GM18502 (cell line): ENCODE measurements at regions not wholly inside any gene's neighbourhood (a gene's known extent, or its start where the extent isn't known, plus 50 kb on each side); places are given as distances from the start of the nearest gene placed in this dataset.
"Not testable (repeated sequence)": the region's sequence is repeated elsewhere in the genome, so short reads cannot be mapped to it uniquely, and the experiment has no call there.

ENCODE experiments used
- ATAC-seq: cut with Tn5 transposase; IDR thresholded peaks from one replicate; pipeline ENCODE4 v1.9.1; 2021; ENCODE audit warnings: mild to moderate bottlenecking; ENCODE audit not compliant: unreplicated experiment, poor library complexity

DNA sequence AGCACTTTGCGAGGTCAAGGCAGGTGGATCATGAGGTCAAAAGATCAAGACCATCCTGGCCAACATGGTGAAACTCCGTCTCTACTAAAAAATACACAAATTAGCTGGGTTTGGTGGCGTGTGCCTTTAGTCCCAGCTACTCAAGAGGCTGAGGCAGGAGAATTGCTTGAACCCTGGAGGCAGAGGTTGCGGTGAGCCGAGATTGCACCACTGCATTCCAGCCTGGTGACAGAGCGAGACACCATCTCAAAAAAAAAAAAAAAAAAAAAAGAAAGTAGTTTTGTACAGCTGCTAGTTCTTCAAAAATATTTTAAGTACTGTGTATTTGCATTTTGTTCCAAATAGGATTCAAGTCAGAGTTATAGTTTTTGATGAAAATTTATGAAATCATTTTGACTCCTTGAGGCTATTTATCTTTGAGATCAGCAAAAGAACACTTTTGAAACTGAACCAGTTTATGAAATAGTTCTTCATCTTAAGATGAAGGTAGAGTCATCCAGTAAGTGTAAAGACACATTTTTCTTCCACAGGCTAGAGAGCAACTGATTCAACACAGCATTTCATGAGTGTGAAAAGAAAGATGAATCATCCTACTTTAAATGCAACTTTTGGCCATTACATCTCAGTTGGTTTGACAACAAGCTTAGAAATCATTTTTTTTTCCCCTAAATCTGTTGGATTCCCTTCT lies 416.5 kb upstream of the KCNMB2 start:
- ATAC-seq, result not testable (repeated sequence)

DNA sequence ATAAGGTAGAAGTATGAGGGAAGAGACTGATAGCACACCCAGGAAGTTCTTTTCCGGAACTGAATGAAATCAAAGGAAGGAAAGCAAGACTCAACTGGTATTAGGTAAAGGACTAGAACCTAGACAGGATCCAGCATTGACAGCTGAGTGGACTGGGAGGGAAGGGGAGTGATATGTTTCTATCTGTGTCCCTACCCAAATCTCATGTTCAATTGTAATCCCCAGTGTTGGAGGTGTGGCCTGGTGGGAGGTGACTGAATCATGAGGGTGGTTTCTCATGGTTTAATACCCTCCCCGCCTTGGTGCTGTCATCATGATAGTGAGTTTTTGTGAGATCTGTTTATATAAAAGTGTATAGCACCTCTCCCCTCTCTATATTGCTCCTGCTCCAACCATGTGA lies 415.9 kb upstream of the KCNMB2 start:
- no peak for ATAC-seq

DNA sequence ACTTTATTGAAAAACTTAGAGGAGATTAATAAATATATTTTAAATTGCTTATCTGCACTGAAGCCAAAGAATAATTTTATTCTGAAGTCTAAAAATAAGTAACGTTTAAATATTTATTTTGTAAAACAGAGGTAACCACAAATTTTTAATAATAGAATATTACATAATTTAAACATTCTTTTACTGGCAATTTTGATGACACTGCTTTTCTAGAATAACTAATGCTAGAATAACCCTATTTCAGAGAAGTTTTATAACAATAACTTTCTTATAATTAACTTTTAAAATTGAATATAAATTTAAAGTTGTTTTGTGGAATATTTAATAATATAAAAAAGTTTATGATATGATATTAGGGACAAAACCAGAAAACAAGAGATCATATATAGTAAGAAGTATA lies 409.6 kb upstream of the KCNMB2 start:
- no peak for ATAC-seq

DNA sequence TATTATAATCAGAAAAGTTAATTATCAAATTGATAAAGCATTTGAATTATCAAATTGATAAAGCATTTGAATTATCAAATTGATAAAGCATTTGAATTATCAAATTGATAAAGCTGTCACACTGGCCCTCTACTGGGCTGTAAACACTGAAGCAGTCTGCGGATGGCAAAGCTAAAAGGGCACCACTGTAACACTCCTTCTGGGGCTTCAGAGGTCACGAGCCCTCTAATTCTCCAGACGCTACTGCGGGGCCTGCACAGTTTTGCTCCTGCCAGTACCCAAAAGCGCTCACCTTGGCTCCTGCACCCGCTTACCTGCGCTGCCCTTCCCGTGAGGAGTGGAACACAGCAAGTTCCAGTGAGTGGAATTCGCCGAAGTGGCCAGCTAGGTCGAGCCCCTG lies 409.0 kb upstream of the KCNMB2 start:
- no peak for ATAC-seq

DNA sequence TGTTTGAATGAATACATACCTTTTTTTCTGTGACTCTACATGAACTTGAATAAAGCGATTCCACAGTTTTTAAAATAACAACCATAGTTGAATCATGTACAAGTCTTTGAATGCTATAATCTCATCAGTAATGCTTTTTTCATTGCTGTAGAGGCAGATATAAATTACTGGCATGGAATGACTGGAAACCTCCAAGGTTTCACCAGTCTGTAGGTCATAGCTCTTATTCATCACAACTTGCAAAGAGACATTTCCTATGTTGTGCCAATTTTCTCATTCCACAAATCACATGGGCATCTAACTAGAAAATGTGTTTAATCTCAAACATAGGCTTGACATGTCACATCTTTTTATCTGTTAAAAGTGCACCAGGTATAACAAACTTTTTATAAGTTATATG lies 407.1 kb upstream of the KCNMB2 start:
- ATAC-seq, result no peak

DNA sequence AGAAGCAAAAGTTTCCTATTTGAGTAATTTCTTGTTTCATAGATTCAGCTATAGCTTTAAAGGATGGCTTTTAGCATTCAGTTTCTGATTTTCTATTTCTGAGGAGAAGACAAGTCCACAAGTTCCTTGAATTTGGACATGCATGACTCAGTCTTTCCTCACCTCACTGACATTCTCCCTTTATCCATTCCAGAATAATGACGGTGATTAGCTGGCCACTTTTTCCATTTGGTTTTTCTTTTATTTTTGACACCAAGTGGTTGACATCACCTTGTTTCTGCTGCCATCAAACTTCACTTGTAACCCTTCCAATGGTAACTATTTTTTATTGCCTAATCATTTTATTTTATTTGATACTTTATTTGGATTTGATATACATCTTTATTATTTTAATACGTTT lies 404.4 kb upstream of the KCNMB2 start:
- no peak for ATAC-seq

DNA sequence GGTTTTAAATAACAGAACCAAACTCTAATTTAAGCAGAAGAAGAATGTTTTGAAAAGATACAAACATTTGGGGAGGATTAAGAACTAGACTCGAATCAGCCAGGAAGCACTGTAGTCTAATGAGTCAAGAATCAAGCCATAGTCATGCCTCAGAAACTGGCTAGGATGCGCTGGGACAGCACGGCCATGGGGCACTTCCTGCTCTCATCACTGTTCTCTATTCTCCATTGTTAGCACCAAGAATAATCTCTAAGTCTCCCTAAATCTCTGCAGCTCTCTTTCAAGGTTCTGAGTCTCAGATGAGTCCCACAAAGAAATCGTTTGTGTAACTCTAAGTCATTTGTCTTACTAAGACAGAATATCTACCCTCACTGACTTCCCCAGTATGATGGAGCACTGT lies 399.0 kb upstream of the KCNMB2 start:
- no peak for ATAC-seq

DNA sequence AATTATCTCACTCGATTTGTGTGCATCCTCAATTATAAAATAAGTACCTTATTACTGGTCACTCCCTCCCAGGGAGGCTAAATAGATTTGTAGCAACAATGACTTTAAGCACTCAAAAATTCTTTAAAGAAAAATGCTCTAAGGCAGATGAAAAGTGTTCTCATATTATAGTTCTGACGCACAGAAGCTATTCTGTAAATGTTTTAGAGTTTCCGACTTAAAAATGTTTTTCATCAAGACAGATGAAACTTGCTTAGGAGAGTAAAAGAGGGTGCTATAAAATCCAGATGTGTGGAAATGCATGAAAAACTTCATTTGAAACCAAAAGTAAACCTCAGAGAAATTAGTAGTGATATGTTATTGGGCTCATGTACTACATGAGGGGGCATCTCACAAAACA lies 398.4 kb upstream of the KCNMB2 start:
- no peak for ATAC-seq

DNA sequence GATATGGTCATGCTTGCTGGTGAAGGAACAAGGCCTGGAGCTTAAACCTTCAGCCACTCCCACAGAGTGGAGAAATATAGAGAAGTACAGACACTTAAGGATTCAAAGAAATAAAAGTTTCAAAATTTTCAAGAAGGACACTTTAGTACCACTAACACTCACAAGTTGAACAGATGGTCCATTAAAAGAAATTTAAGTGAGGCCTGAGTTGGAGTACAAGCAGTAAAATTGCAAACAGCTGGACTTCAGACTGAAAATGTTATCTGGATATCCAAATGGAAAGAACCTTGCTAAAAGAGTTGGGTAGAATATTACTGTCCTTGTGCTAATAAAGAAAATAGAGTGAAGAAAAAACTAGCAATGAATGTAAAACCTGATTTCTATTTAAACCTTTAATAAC lies 397.1 kb upstream of the KCNMB2 start:
- ATAC-seq, result no peak

DNA sequence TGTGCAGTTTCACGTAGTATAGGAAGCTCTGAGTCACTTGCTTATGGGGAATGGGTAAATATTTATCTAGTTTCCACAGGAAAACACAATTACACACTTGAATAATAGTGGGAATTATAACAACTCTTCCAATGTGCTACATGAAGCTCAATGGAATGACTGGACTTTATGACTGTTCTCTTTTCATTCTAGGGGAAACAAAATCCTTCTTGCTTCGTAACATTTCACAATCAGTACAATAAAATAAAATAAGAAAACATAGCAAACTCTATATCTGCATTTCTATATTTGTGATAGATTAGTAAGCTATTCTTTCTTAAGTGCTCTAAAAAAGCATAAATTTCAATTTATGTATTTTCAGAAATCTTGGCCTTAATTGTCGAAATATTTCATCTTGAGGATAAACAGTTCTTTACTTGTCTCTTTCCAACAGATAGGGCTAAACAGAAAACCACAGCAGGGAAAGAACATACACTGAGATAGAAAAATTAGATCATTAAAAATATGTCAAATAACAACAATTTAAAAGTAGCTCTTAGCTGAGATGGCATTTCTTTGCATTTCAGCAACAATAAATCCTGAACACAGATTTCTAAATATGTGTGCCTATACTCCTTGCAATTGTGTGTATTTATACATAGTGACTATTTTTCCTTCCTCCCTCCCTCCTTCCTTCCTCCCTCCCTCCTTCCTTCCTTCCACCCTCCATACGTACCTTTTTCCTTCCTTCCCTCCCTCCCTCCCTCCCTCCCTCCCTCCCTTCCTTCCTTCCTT lies 395.5 kb upstream of the KCNMB2 start:
- no peak for ATAC-seq

DNA sequence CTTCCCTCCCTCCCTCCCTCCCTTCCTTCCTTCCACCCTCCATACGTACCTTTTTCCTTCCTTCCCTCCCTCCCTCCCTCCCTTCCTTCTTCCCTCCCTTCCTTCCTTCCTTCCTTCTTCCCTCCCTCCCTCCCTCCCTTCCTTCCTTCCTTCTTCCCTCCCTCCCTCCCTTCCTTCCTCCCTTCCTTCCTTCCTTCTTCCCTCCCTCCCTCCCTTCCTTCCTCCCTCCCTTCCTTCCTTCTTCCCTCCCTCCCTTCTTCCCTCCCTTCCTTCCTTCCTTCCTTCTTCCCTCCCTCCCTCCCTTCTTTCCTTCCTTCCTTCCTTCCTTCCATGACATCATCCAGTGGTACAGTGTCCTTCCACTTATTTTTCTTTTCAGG lies 394.9 kb upstream of the KCNMB2 start:
- not testable (repeated sequence) for ATAC-seq

DNA sequence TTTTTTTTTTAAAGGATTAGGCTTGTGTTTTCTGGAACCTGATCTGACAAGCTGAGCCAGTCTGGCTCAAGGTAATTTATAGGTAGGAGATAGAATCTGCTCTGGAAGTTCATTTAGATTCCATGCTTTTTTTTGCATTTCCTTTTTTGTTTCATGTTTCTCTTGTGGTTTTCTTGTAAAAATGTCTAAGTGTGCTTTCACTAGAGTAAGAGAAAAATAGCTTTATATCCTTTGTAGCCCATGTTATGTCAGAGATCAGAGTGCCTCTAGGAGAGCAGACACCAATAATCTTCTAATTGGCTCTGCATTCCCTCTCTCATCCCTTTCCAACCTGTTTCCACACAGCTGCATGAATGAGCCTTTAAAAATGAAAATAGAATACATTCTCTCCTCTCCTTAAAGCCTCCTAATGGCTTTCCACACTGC lies 389.8 kb upstream of the KCNMB2 start:
- no peak for ATAC-seq

DNA sequence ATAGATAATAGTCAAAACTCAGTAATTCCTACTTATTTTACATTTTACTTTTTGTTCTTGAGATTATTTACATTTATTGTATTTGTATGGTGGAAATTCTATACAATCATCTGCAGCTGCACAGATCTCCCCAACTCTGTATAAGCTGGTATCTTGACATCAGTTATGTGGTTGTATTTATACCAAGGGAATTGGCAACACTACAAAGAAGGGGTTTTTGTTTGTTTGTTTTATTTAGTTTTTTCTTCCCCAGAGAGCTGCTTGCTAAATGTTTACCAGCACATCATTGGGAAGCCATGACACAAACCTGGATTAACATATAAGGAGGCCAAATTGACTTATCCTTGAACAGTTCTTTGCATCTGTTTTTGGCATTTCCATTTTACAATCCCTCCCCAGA lies 389.2 kb upstream of the KCNMB2 start:
- ATAC-seq, result no peak

DNA sequence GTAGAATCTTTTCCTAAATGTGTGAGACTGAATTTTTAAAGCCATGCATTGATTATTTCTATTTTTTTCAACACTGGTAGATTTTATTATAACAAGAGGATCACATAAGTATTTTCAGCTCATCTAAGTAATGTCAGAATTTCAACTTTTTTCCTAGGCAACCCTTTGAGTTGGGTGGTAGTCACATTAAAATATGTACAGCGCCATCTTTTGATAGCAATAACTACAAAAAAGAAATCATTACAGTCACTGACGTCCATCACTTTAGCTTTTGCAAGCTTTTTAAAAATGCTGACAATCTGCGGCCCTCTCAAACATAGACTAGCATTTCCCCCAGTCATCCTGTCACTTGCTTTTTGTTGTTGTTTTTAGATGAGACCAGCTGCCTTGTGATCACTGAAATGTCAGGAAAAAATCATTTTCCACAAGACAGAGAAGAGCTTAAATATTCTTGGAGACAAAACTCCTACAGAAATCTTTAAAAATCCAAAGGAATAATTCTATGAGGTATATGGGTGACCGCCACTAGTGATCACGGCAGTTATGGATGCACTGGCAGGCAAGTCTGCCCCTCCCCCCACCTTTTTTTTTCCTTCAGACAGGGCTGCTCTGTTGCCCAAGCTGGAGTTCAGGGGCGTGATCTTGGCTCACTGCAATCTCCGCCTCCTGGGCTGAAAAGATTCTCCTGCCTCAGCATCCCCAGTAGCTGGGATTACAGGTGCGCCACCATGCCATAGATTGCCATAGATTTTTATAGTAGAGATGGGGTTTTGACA lies 384.0 kb upstream of the KCNMB2 start:
- no peak for ATAC-seq

DNA sequence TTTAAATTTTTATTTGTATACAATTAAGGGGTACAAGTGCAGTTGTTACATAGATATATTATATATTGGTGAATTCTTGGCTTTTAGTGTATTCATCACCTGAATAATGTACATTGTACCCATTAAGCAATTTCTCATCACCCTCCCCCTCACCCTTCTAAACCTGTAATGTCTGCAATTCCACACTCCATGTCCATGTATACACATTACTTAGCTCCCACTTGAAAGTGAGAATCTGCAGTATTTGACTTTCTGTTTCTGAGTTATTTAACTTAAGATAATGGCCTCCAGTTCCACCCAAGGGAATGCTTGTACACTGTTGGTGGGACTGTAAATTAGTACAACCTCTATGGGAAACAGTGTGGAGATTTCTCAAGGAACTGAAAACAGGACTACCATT lies 383.2 kb upstream of the KCNMB2 start:
- no peak for ATAC-seq

DNA sequence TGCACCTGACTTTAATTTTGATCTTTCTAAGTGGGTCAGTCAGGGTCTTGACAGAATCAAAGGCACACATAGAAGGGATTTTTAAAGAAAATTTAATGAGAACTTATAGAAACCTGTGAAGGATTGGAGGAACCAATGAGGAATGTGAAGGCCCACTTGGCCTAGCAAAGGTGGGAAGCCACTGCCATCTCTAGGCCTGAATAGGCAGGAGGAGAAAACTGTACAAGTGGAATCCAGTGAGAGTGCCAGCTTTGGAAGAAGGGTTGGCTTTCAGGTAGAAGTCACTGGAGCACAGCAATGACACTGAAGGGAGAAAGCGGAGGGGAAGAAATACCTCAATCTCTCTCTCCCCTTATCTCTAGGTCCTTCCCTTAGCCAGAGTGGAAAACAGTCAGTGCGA lies 380.7 kb upstream of the KCNMB2 start:
- ATAC-seq, result no peak

DNA sequence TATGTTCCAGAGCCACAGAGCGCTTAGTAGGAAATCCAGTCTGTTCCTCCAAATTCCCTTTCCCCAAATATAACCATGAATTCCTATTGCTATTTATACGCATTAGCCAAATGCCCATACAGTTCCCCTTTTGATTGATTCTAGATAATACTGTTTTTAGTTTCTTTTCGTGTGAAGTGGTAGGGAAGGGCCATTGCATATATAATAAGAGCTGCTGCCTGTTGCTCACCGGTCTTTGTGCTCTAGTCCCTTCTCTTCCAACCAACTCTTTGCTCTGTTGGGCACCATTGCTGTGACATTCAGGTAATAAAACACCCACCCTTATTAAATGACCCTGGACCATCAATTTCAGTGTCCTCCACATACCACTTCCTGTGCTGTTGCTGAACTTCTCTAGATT lies 379.9 kb upstream of the KCNMB2 start:
- no peak for ATAC-seq

DNA sequence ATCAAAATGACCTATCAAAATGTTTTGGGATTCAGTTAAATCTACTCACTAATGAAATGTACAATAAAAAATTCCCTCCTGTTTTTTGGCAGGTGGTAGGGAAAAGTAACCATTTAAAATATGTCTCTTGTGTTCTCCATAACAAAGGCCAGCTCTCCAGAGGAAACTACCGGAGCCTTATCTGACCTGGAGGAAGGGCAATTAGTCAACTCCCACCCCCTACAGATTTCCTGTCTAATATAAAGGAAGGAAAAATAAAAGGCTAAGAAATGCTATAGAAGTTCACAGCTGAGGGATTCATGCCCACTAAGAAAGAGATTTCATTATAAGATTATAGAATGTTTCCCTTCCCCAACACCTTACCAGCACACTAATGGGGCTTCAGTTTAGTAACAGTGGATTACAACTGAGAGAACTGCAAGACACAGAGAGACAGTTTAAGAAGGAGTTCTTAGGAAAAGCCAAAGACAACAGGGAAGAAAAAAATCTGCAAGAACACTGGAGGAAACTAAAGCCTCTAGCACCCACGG lies 376.5 kb upstream of the KCNMB2 start:
- ATAC-seq, result no peak

DNA sequence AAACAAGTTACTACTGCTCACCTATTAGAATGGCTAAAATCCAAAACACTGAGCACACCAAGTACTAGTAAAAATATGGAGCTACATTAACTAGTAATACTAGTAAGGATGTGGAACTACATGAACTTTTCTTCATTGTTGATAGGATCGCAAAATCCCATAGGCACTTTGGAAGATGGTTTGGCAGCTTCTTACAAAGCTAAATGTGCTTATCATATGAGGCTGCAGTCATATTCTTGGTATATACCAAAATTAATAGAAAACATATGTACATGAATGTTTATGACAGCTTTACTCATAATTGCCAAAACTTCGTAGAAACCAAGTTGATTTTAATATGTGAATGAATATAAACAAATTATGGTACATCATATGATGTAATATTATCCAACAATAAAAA lies 366.8 kb upstream of the KCNMB2 start:
- no peak for ATAC-seq

DNA sequence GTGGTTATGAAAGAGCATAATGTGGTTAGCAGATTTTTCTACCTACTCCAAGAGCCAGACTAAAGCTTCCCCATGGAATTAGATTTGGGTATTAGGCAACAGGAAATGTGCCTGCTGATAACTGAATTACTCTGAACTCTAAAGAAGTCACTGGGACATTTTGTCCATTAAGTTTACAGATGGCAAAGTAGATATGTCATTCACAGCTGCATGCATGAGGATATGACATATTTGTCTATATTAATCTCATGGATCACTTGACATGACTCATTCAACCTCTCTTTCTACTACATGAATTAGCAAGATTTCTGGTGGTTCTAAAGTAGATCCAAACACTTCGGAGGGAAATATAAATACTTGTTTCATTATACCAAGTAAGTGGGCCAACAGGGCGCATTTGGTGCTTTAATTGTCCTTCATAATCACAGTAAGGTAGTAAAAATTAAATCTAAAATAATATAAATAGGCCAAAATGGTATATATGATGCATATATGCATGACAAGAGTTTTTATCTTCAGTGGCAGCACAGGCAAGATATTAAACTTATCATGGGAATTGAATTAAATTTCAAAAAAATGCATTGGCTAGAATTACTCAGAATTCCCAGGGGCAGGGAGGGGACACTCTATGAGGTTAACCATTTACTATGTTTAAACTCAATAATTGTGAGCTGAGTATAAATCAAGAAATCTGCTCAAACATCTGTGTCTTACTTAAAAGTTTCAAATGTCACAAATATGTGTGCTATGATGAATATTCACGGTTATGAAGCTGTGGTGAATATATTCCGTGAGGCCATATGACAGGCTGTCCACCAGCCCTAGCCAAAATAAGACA lies 365.3 kb upstream of the KCNMB2 start:
- no peak for ATAC-seq
